Neural cell (in vitro differentiated cells): ENCODE measurements at regions not wholly inside any gene's neighbourhood (a gene's known extent, or its start where the extent isn't known, plus 50 kb on each side); places are given as distances from the start of the nearest gene placed in this dataset.
A peak's percentile ranks its signal among the peaks of the same experiment; 100 is the strongest.

Experiments
- H2AFZ ChIP-seq: fragments of 200-600, 300-800 bp; sonication (generic), shearing (Covaris generic); 2 replicates; pipeline ENCODE4 v1.6.0; 2014; ENCODE audit warnings: low read depth, mild to moderate bottlenecking, antibody characterized with exemption, low read length, moderate library complexity
- H3F3A ChIP-seq: fragments of 200-600 bp; shearing (Covaris generic); 2 replicates; pipeline ENCODE4 v1.6.1; 2016; ENCODE audit warnings: mild to moderate bottlenecking, moderate library complexity, mixed read lengths, antibody characterized with exemption, low read length; ENCODE audit not compliant: insufficient read depth, poor library complexity, severe bottlenecking
- H3K27ac ChIP-seq: fragments of 200-600, 300-800 bp; sonication (generic), shearing (Covaris generic); 2 replicates; pipeline ENCODE4 v1.5.1; 2014; ENCODE audit warnings: mild to moderate bottlenecking, low read length, moderate library complexity
- H3K27me3 ChIP-seq: fragments of 300-800, 200-600 bp; sonication (generic), shearing (Covaris generic); 2 replicates; pipeline ENCODE4 v1.6.0; 2014; ENCODE audit warnings: mild to moderate bottlenecking, low read depth, low read length, moderate library complexity; ENCODE audit not compliant: insufficient read depth
- H3K36me3 ChIP-seq: fragments of 300-800, 200-600 bp; sonication (generic), shearing (Covaris generic); 2 replicates; pipeline ENCODE4 v1.5.1; 2014; ENCODE audit warnings: mild to moderate bottlenecking, antibody characterized with exemption, low read length, moderate library complexity; ENCODE audit not compliant: insufficient read depth
- H3K4me2 ChIP-seq: fragments of 300-800, 200-600 bp; sonication (generic), shearing (Covaris generic); 2 replicates; pipeline ENCODE4 v1.6.0; 2014; ENCODE audit warnings: mild to moderate bottlenecking, low read length
- H3K4me3 ChIP-seq: fragments of 300-800, 200-600 bp; sonication (generic), shearing (Covaris generic); 2 replicates; pipeline ENCODE4 v1.5.1; 2014; ENCODE audit warnings: mild to moderate bottlenecking, low read length, moderate library complexity
- H3K79me2 ChIP-seq: fragments of 200-600 bp; shearing (Covaris generic); replicated peaks from 2 replicates; pipeline ENCODE4 v1.6.0; 2014; ENCODE audit warnings: mild to moderate bottlenecking, low read length, moderate library complexity; ENCODE audit not compliant: insufficient read depth
- H3K9ac ChIP-seq: fragments of 300-800, 200-600 bp; sonication (generic), shearing (Covaris generic); 2 replicates; pipeline ENCODE4 v1.6.1; 2016; ENCODE audit warnings: mild to moderate bottlenecking, low read length, mixed read lengths
- H3K9me2 ChIP-seq: fragments of 200-600 bp; shearing (Covaris generic); 2 replicates; pipeline ENCODE4 v1.6.1; 2016; ENCODE audit warnings: mild to moderate bottlenecking, low read length, mixed read lengths; ENCODE audit not compliant: insufficient read depth
- H3K9me3 ChIP-seq: fragments of 200-600, 300-800 bp; sonication (generic), shearing (Covaris generic); 2 replicates; pipeline ENCODE4 v1.6.1; 2016; ENCODE audit warnings: mild to moderate bottlenecking, mixed run types, low read length, moderate library complexity, mixed read lengths
- H4K20me1 ChIP-seq: fragments of 200-600 bp; shearing (Covaris generic); 2 replicates; pipeline ENCODE4 v1.6.1; 2016; ENCODE audit warnings: mild to moderate bottlenecking, mixed run types; ENCODE audit not compliant: insufficient read depth
- EP300 ChIP-seq: fragments of 450-650 bp; conservative IDR thresholded peaks from 2 replicates; pipeline ENCODE4 v1.6.1; 2014; ENCODE audit warnings: antibody characterized with exemption, mild to moderate bottlenecking, moderate library complexity; ENCODE audit not compliant: poor library complexity, severe bottlenecking
- EZH2 ChIP-seq: fragments of 200-600, 300-800 bp; shearing (Covaris generic), sonication (generic); IDR thresholded peaks from 2 replicates; pipeline ENCODE4 v1.6.1; 2014; ENCODE audit warnings: antibody characterized with exemption, low read length, borderline replicate concordance, mild to moderate bottlenecking; ENCODE audit not compliant: insufficient read depth, poor library complexity, severe bottlenecking
- MXI1 ChIP-seq: fragments of 450-650 bp; conservative IDR thresholded peaks from 2 replicates; pipeline ENCODE4 v1.6.1; 2014; ENCODE audit warnings: antibody characterized with exemption, mild to moderate bottlenecking; ENCODE audit not compliant: poor library complexity, severe bottlenecking
- POLR2AphosphoS5 ChIP-seq: IDR thresholded peaks from 2 replicates; pipeline ENCODE4 v1.6.1; 2012
- RAD21 ChIP-seq: fragments of 450-650 bp; conservative IDR thresholded peaks from 2 replicates; pipeline ENCODE4 v1.6.1; 2014; ENCODE audit warnings: antibody characterized with exemption, mild to moderate bottlenecking, moderate library complexity
- SMC3 ChIP-seq: fragments of 450-650 bp; conservative IDR thresholded peaks from 2 replicates; pipeline ENCODE4 v1.6.1; 2014; ENCODE audit warnings: antibody characterized with exemption, mild to moderate bottlenecking, moderate library complexity; ENCODE audit not compliant: poor library complexity
- TAF1 ChIP-seq: IDR thresholded peaks from 2 replicates; pipeline ENCODE4 v1.6.1; 2012; ENCODE audit warnings: low read depth
- TF ChIP-seq, protein P1 (sequence below): fragments of 450-650 bp; IDR thresholded peaks from 2 replicates; pipeline ENCODE4 v1.5.1; 2014; ENCODE audit warnings: antibody characterized with exemption, mild to moderate bottlenecking, moderate library complexity; ENCODE audit not compliant: poor library complexity, severe bottlenecking
- TF ChIP-seq, protein P2 (sequence below): IDR thresholded peaks from 2 replicates; pipeline ENCODE4 v1.6.1; 2012; ENCODE audit warnings: borderline replicate concordance

DNA sequence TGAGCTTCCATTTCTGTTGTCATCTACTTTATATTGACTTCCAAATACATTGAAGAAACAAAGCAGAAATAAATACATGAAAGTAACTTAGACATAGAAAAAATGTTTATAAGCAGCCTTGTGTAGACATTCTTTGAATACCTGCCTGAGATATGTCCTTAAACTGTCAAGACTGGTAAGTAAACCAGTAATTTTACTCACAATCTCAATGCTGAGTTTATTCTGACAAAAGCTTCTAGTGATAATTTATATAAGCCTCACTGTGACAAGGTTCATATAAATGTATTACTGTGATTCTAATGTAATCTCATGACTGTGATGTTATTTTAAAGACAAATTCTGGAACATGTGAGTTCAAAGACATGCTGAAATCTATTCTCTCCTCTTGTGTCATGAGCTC is 516.7 kb upstream of the B3GALT2 start:
- H3K9ac ChIP-seq = no peak overlapping the region
- H3K36me3 ChIP-seq = no peaks in the 10 kb centered on the region
- H3K4me3 ChIP-seq = no peak overlapping the region
- H2AFZ ChIP-seq = no peak overlapping the region
- H3K79me2 ChIP-seq = no peaks in the 10 kb centered on the region
- H3F3A ChIP-seq = peaks cover 9% of the 10 kb centered on the region
- H3K27me3 ChIP-seq = no peaks in the 10 kb centered on the region
- TF ChIP-seq EP300 (peak; percentile 87), RAD21 (peak; percentile 9), POLR2AphosphoS5 (peak; percentile 64), TAF1 (no peak)
- H3K9me2 ChIP-seq = no peaks in the 10 kb centered on the region
- no peak overlapping the region for H3K27ac ChIP-seq
- H3K9me3 ChIP-seq = no peaks in the 10 kb centered on the region
- H4K20me1 ChIP-seq = no peaks in the 10 kb centered on the region
- no peak overlapping the region for H3K4me2 ChIP-seq

GRCh38 chr1:193701759-193702158 is 515.3 kb upstream of the B3GALT2 start:
- Histone ChIP-seq H3K36me3 (no peaks in the 10 kb centered on the region), H3K27me3 (no peaks in the 10 kb centered on the region), H3K4me3 (no peak overlapping the region), H3K79me2 (no peaks in the 10 kb centered on the region), H3K9me3 (no peaks in the 10 kb centered on the region), H3F3A (peaks cover 9% of the 10 kb centered on the region), H2AFZ (no peak overlapping the region), H3K9ac (no peak overlapping the region), H3K4me2 (no peak overlapping the region), H4K20me1 (no peaks in the 10 kb centered on the region), H3K9me2 (no peaks in the 10 kb centered on the region), H3K27ac (no peak overlapping the region)
- no peak for TF ChIP-seq RAD21
- no peak for TF ChIP-seq SMC3
- TF ChIP-seq MXI1 = no peak
- TF ChIP-seq EZH2 = no peak
- TF ChIP-seq, protein P1, sequence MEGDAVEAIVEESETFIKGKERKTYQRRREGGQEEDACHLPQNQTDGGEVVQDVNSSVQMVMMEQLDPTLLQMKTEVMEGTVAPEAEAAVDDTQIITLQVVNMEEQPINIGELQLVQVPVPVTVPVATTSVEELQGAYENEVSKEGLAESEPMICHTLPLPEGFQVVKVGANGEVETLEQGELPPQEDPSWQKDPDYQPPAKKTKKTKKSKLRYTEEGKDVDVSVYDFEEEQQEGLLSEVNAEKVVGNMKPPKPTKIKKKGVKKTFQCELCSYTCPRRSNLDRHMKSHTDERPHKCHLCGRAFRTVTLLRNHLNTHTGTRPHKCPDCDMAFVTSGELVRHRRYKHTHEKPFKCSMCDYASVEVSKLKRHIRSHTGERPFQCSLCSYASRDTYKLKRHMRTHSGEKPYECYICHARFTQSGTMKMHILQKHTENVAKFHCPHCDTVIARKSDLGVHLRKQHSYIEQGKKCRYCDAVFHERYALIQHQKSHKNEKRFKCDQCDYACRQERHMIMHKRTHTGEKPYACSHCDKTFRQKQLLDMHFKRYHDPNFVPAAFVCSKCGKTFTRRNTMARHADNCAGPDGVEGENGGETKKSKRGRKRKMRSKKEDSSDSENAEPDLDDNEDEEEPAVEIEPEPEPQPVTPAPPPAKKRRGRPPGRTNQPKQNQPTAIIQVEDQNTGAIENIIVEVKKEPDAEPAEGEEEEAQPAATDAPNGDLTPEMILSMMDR = no peak
- TF ChIP-seq, protein P2, sequence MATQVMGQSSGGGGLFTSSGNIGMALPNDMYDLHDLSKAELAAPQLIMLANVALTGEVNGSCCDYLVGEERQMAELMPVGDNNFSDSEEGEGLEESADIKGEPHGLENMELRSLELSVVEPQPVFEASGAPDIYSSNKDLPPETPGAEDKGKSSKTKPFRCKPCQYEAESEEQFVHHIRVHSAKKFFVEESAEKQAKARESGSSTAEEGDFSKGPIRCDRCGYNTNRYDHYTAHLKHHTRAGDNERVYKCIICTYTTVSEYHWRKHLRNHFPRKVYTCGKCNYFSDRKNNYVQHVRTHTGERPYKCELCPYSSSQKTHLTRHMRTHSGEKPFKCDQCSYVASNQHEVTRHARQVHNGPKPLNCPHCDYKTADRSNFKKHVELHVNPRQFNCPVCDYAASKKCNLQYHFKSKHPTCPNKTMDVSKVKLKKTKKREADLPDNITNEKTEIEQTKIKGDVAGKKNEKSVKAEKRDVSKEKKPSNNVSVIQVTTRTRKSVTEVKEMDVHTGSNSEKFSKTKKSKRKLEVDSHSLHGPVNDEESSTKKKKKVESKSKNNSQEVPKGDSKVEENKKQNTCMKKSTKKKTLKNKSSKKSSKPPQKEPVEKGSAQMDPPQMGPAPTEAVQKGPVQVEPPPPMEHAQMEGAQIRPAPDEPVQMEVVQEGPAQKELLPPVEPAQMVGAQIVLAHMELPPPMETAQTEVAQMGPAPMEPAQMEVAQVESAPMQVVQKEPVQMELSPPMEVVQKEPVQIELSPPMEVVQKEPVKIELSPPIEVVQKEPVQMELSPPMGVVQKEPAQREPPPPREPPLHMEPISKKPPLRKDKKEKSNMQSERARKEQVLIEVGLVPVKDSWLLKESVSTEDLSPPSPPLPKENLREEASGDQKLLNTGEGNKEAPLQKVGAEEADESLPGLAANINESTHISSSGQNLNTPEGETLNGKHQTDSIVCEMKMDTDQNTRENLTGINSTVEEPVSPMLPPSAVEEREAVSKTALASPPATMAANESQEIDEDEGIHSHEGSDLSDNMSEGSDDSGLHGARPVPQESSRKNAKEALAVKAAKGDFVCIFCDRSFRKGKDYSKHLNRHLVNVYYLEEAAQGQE = no peak
- TF ChIP-seq POLR2AphosphoS5 = no peak
- no peak for TF ChIP-seq TAF1
- TF ChIP-seq EP300 = no peak

- Histone ChIP-seq H3K27ac (no peak overlapping the region), H2AFZ (no peak overlapping the region), H3F3A (peaks cover 9% of the 10 kb centered on the region), H3K79me2 (no peaks in the 10 kb centered on the region), H3K9me3 (no peaks in the 10 kb centered on the region), H4K20me1 (no peaks in the 10 kb centered on the region), H3K4me2 (no peak overlapping the region), H3K4me3 (no peak overlapping the region), H3K9me2 (no peaks in the 10 kb centered on the region), H3K36me3 (no peaks in the 10 kb centered on the region), H3K9ac (no peak overlapping the region), H3K27me3 (no peaks in the 10 kb centered on the region)
- TF ChIP-seq, protein P2 = no peak
- no peak for TF ChIP-seq EZH2
- no peak for TF ChIP-seq SMC3
- TF ChIP-seq, protein P1 = no peak
- TF ChIP-seq TAF1 = no peak
- TF ChIP-seq EP300 = no peak
- TF ChIP-seq MXI1 = no peak
- no peak for TF ChIP-seq POLR2AphosphoS5
- TF ChIP-seq RAD21 = no peak
Measured at GRCh38 chr1:193700710-193701355, 514.4 kb upstream of the B3GALT2 start.
